CD4-positive, alpha-beta T cell (primary cell): ENCODE measurements at regions not wholly inside any gene's neighbourhood (a gene's known extent, or its start where the extent isn't known, plus 50 kb on each side); places are given as distances from the start of the nearest gene placed in this dataset.

Experiments used
- ATAC-seq: fragments of 200-7000 bp; cut with Tn5 transposase; one replicate; pipeline ENCODE4 v1.10.0; 2022; ENCODE audit warnings: mild to moderate bottlenecking; ENCODE audit not compliant: poor library complexity
- CTCF ChIA-PET: fragments of 350-600 bp; sonication (Branson Sonifier 250); formaldehyde crosslinking; loops from one replicate; lab custom pipeline; 2021; ENCODE audit warnings: antibody characterized with exemption, inconsistent platforms; lab: Charles Lee
- POLR2A ChIA-PET: fragments of 350-600 bp; sonication (Branson Sonifier 250); formaldehyde crosslinking; loops from one replicate; lab custom pipeline; 2021; ENCODE audit warnings: antibody characterized with exemption, inconsistent platforms; lab: Charles Lee
- DNase-seq, 14 experiments: peaks; one replicate each; pipeline ENCODE4 v3.0.0-alpha.2; 2013 to 2020; ENCODE audit warnings: mixed read lengths in 2 of 14
- H3K27ac ChIP-seq, 2 donors: one replicate each; pipeline versions ENCODE4 v1.5.1 to v1.7.0; 2013; ENCODE audit warnings: low read length in 2 of 2, low read depth in 1 of 2, mild to moderate bottlenecking in 1 of 2
- H3K27me3 ChIP-seq, 2 experiments: 1 replicate in 1 of 2; 2 replicates in 1 of 2; pipeline versions ENCODE4 v1.6.1 to v1.7.0; 2013; ENCODE audit warnings: low read length in 2 of 2, control low read depth in 1 of 2, mild to moderate bottlenecking in 1 of 2, moderate library complexity in 1 of 2; ENCODE audit not compliant: insufficient read depth in 2 of 2, control insufficient read depth in 1 of 2
- H3K36me3 ChIP-seq: one replicate; pipeline ENCODE4 v1.6.1; 2013; ENCODE audit warnings: low read length, control low read depth; ENCODE audit not compliant: insufficient read depth
- H3K4me1 ChIP-seq: one replicate; pipeline ENCODE4 v1.6.1; 2013; ENCODE audit warnings: low read length, control low read depth; ENCODE audit not compliant: insufficient read depth
- H3K4me3 ChIP-seq: one replicate; pipeline ENCODE4 v1.5.1; 2013; ENCODE audit warnings: mild to moderate bottlenecking, low read length, moderate library complexity
- H3K9me3 ChIP-seq, 2 experiments: 1 replicate in 1 of 2; 2 replicates in 1 of 2; pipeline versions ENCODE4 v1.6.1 to v1.7.0; 2013; ENCODE audit warnings: low read length in 2 of 2, mild to moderate bottlenecking in 2 of 2, control low read depth in 1 of 2, moderate library complexity in 1 of 2; ENCODE audit not compliant: control insufficient read depth in 1 of 2, insufficient read depth in 1 of 2
- H3K27ac Mint-ChIP-seq: one replicate; pipeline ENCODE4 v1.8.0; 2020; ENCODE audit warnings: mixed read lengths
- H3K27me3 Mint-ChIP-seq: one replicate; pipeline ENCODE4 v1.8.0; 2021; ENCODE audit warnings: mixed read lengths
- H3K36me3 Mint-ChIP-seq: one replicate; pipeline ENCODE4 v1.8.0; 2021; ENCODE audit warnings: low read depth, mixed read lengths
- H3K4me1 Mint-ChIP-seq: one replicate; pipeline ENCODE4 v1.8.0; 2021; ENCODE audit warnings: low read depth, mixed read lengths
- H3K4me3 Mint-ChIP-seq: one replicate; pipeline ENCODE4 v1.8.0; 2020; ENCODE audit warnings: mild to moderate bottlenecking, mixed read lengths
- H3K9me3 Mint-ChIP-seq: one replicate; pipeline ENCODE4 v1.8.0; 2020; ENCODE audit warnings: mixed read lengths
- intact Hi-C, 2 experiments: fragments of 100-400 bp; cut with DNase I in 1 of 2; cut with micrococcal nuclease in 1 of 2; formaldehyde crosslinking; loops; one replicate each; pipeline versions ENCODE4 v1.15.1 to v1.9.0; 2023 to 2025; cut with DNase I, micrococcal nuclease
- TF ChIP-seq, protein P1 (sequence below): fragments of 200-600 bp; IDR thresholded peaks from one replicate; pipeline ENCODE4 v1.8.0; 2022; ENCODE audit warnings: antibody characterized with exemption, mild to moderate bottlenecking

GRCh38 chr2:40528564-40528963, 76.7 kb upstream of the SLC8A1 start:
- intact Hi-C loops, result no loop called here
- ChIA-PET POLR2A (no interaction called here), CTCF (no interaction called here)
- no peak overlapping the region for H3K4me3 ChIP-seq
- TF ChIP-seq, protein P1, sequence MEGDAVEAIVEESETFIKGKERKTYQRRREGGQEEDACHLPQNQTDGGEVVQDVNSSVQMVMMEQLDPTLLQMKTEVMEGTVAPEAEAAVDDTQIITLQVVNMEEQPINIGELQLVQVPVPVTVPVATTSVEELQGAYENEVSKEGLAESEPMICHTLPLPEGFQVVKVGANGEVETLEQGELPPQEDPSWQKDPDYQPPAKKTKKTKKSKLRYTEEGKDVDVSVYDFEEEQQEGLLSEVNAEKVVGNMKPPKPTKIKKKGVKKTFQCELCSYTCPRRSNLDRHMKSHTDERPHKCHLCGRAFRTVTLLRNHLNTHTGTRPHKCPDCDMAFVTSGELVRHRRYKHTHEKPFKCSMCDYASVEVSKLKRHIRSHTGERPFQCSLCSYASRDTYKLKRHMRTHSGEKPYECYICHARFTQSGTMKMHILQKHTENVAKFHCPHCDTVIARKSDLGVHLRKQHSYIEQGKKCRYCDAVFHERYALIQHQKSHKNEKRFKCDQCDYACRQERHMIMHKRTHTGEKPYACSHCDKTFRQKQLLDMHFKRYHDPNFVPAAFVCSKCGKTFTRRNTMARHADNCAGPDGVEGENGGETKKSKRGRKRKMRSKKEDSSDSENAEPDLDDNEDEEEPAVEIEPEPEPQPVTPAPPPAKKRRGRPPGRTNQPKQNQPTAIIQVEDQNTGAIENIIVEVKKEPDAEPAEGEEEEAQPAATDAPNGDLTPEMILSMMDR, result no peak
- Mint-ChIP-seq H3K27me3 (no peaks in the 10 kb centered on the region), H3K4me1 (no peaks in the 10 kb centered on the region), H3K9me3 (peaks cover 9% of the 10 kb centered on the region), H3K36me3 (no peaks in the 10 kb centered on the region), H3K27ac (no peak overlapping the region), H3K4me3 (no peak overlapping the region)
- no peaks in the 10 kb centered on the region for H3K4me1 ChIP-seq
- H3K9me3 ChIP-seq, result no peaks in the 10 kb centered on the region
- H3K27ac ChIP-seq, result no peak overlapping the region
- no peak for DNase-seq
- no peaks in the 10 kb centered on the region for H3K36me3 ChIP-seq
- no peaks in the 10 kb centered on the region for H3K27me3 ChIP-seq
- ATAC-seq, result no peak

GRCh38 chr2:40531359-40531758, 79.5 kb upstream of the SLC8A1 start:
- Mint-ChIP-seq H3K4me3 (no peak overlapping the region), H3K9me3 (peaks cover 8% of the 10 kb centered on the region), H3K36me3 (no peaks in the 10 kb centered on the region), H3K27ac (no peak overlapping the region), H3K27me3 (no peaks in the 10 kb centered on the region), H3K4me1 (peaks cover 11% of the 10 kb centered on the region)
- TF ChIP-seq, protein P1, result no peak
- ChIA-PET POLR2A (no interaction called here), CTCF (interaction anchor here (1.7 kb wide), 1 partner anchor 12 kb away, joined by 3 read pairs; no protein-coding TSS in a partner anchor)
- H3K4me1 ChIP-seq, result no peaks in the 10 kb centered on the region
- no peak for ATAC-seq
- H3K27me3 ChIP-seq, result no peaks in the 10 kb centered on the region
- DNase-seq, result no peak
- no peaks in the 10 kb centered on the region for H3K9me3 ChIP-seq
- no peak overlapping the region for H3K27ac ChIP-seq
- no peaks in the 10 kb centered on the region for H3K36me3 ChIP-seq
- intact Hi-C loops, result no loop called here
- H3K4me3 ChIP-seq, result no peak overlapping the region

DNA sequence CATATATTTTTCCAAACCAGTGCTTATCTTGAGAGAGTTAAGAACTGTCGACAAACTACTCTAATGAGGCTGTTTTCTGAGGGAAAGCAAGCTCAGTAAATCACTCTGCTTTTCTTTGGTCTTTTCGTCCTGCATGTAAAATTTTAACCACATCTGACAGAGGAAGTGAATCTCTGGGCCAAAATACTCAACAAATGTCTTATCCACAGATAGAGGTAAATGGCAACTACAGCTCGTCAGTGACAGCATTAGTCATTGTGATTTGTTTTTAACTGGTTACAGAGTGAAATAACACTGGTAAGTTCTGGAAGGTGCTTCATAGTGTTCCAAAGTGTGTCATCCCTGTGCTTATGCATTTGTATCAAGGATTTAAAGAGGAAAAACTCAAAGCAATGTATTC, 82.6 kb upstream of the SLC8A1 start:
- H3K9me3 Mint-ChIP-seq, result no peaks in the 10 kb centered on the region
- POLR2A ChIA-PET, result no interaction called here
- Histone ChIP-seq H3K9me3 (no peaks in the 10 kb centered on the region), H3K27ac (no peak overlapping the region), H3K4me3 (no peak overlapping the region), H3K27me3 (no peaks in the 10 kb centered on the region), H3K36me3 (no peaks in the 10 kb centered on the region), H3K4me1 (no peaks in the 10 kb centered on the region)
- intact Hi-C loops, result no loop called here
- TF ChIP-seq, protein P1, result no peak
- no peaks in the 10 kb centered on the region for H3K36me3 Mint-ChIP-seq
- H3K27me3 Mint-ChIP-seq, result no peaks in the 10 kb centered on the region
- no peak overlapping the region for H3K27ac Mint-ChIP-seq
- peaks cover 11% of the 10 kb centered on the region for H3K4me1 Mint-ChIP-seq
- CTCF ChIA-PET, result no interaction called here
- ATAC-seq, result no peak
- DNase-seq, result no peak
- no peak overlapping the region for H3K4me3 Mint-ChIP-seq
